Right lobe of liver (tissue), 6 donors: ENCODE measurements at regions not wholly inside any gene's neighbourhood (a gene's known extent, or its start where the extent isn't known, plus 50 kb on each side); places are given as distances from the start of the nearest gene placed in this dataset.

Experiments
- ATAC-seq, 4 donors: fragments of 200-7000 bp; cut with Tn5 transposase; one replicate each; pipeline ENCODE4 v1.9.1; 2020; ENCODE audit warnings: mild to moderate bottlenecking in 4 of 4, moderate library complexity in 4 of 4
- DNase-seq, 3 donors: peaks; one replicate each; pipeline ENCODE4 v3.0.0-alpha.2; 2020
- H3K27ac ChIP-seq, 3 donors: fragments of 200-600 bp; one replicate each; pipeline ENCODE4 v1.8.0; 2022
- H3K27me3 ChIP-seq, 2 donors: fragments of 200-600 bp; one replicate each; pipeline ENCODE4 v1.8.0; 2022
- H3K36me3 ChIP-seq, 4 donors: fragments of 200-600 bp; sonication (generic) in 1 of 4; one replicate each; pipeline versions ENCODE4 v1.5.1 to v1.8.0; 2017 to 2022; ENCODE audit warnings: control low read depth in 1 of 4
- H3K4me1 ChIP-seq, 4 donors: fragments of 200-600 bp; sonication (generic) in 1 of 4; one replicate each; pipeline versions ENCODE4 v1.5.1 to v1.8.0; 2017 to 2022; ENCODE audit warnings: control low read depth in 1 of 4
- H3K4me3 ChIP-seq, 3 donors: fragments of 200-600 bp; one replicate each; pipeline ENCODE4 v1.8.0; 2022
- H3K9me3 ChIP-seq, 4 donors: fragments of 200-600 bp; sonication (generic) in 1 of 4; one replicate each; pipeline versions ENCODE4 v1.5.1 to v1.8.0; 2017 to 2022; ENCODE audit warnings: control low read depth in 1 of 4
- CTCF ChIP-seq, 4 donors: fragments of 200-600 bp in 3 of 4; fragments of 450-650 bp in 1 of 4; IDR thresholded peaks; one replicate each; pipeline versions ENCODE4 v1.5.1 to v1.8.0; 2016 to 2022; ENCODE audit warnings: antibody characterized with exemption in 4 of 4, mild to moderate bottlenecking in 2 of 4
- POLR2A ChIP-seq: fragments of 450-650 bp; IDR thresholded peaks from one replicate; pipeline ENCODE4 v1.6.1; 2017; ENCODE audit warnings: antibody characterized with exemption, mild to moderate bottlenecking
- WGBS: methylation state at CpG from one replicate; pipeline ENCODE4 v1.1.6; 2018; ENCODE audit warnings: low coverage, low lambda C conversion rate; ENCODE audit not compliant: insufficient coverage; ENCODE audit errors: missing lambda C conversion rate; 5-methylcytosine and 5-hydroxymethylcytosine counted together
- intact Hi-C, 2 donors: fragments of 100-400 bp; cut with DNase I; formaldehyde crosslinking; loops; one replicate each; pipeline versions ENCODE4 v1.11.2 to v1.14.1; 2022
- donor health status: DM: no; HTN: yes; CAD: no.
- donor health status: DM: no; HTN: no; CAD: no.
- donor health status: DM: no; HTN: no; CAD: no.
- donor health status: DM: no; HTN: yes; CAD: no.
- donor health status: DM: no; HTN: yes; CAD: no.

- Histone ChIP-seq H3K4me3 (no peak overlapping the region), H3K36me3 (no peaks in the 10 kb centered on the region), H3K27me3 (no peaks in the 10 kb centered on the region), H3K27ac (no peak overlapping the region), H3K9me3 (no peaks in the 10 kb centered on the region), H3K4me1 (no peaks in the 10 kb centered on the region)
- ATAC-seq = no peak
- TF ChIP-seq CTCF (IDR thresholded peaks at IDR 0.05) = no peak
- no peak for TF ChIP-seq POLR2A
- DNase-seq = no peak
- intact Hi-C loops = no loop called here
- 89% methylated on average over 2 of the region's 2 CpGs for WGBS
Measured at GRCh38 chrX:4690521-4690920, 977.1 kb upstream of the PRKX start.

GRCh38 chrX:4682636-4683035 is 969.2 kb upstream of the PRKX start:
- H3K9me3 ChIP-seq = no peaks in the 10 kb centered on the region
- intact Hi-C loops = no loop called here
- WGBS = 33% methylated on average over 6 of the region's 6 CpGs

GRCh38 chrX:4675686-4676300 is 962.3 kb upstream of the PRKX start:
- ATAC-seq (no peak), DNase-seq (no peak)
- no peak overlapping the region for H3K27ac ChIP-seq
- no peaks in the 10 kb centered on the region for H3K27me3 ChIP-seq
- H3K4me1 ChIP-seq = no peaks in the 10 kb centered on the region
- H3K9me3 ChIP-seq = no peaks in the 10 kb centered on the region
- 21% methylated on average over 4 of the region's 4 CpGs for WGBS
- no peak overlapping the region for H3K4me3 ChIP-seq
- no peaks in the 10 kb centered on the region for H3K36me3 ChIP-seq
- no peak for TF ChIP-seq CTCF (IDR thresholded peaks at IDR 0.05)
- no peak for TF ChIP-seq POLR2A
- intact Hi-C loops = no loop called here

More at GRCh38 chrX:4682636-4683035, 969.2 kb upstream of the PRKX start:
- Histone ChIP-seq H3K27me3 (no peaks in the 10 kb centered on the region), H3K36me3 (no peaks in the 10 kb centered on the region), H3K4me1 (no peaks in the 10 kb centered on the region), H3K27ac (no peak overlapping the region), H3K4me3 (no peak overlapping the region)
- TF ChIP-seq CTCF (IDR thresholded peaks at IDR 0.05) = no peak
- no peak for TF ChIP-seq POLR2A
- ATAC-seq (no peak), DNase-seq (no peak)

- no peak for ATAC-seq
- no peak for DNase-seq
Measured at GRCh38 chrX:4674028-4674782, 960.8 kb upstream of the PRKX start.

More at GRCh38 chrX:4674028-4674782, 960.8 kb upstream of the PRKX start:
- H3K9me3 ChIP-seq = no peaks in the 10 kb centered on the region
- no peak overlapping the region for H3K4me3 ChIP-seq
- 64% methylated on average over 6 of the region's 6 CpGs for WGBS
- no peak for TF ChIP-seq CTCF (IDR thresholded peaks at IDR 0.05)
- TF ChIP-seq POLR2A = no peak
- H3K36me3 ChIP-seq = no peaks in the 10 kb centered on the region
- H3K27ac ChIP-seq = no peak overlapping the region
- no peaks in the 10 kb centered on the region for H3K4me1 ChIP-seq
- intact Hi-C loops = no loop called here
- H3K27me3 ChIP-seq = no peaks in the 10 kb centered on the region
